ENCODE measurements at regions not wholly inside any gene's neighbourhood (a gene's known extent, or its start where the extent isn't known, plus 50 kb on each side); places are given as distances from the start of the nearest gene placed in this dataset.
"Not testable (repeated sequence)": the region's sequence is repeated elsewhere in the genome, so short reads cannot be mapped to it uniquely, and the experiment has no call there.

GRCh38 chr18:67865400-67865799 is 348.9 kb upstream of the DSEL start:
- no peak for DNase-seq (ENCODE audit: low spot score)

- no peak for DNase-seq (ENCODE audit: low spot score)
These were observed 348.3 kb upstream of the DSEL start for GRCh38 chr18:67864677-67865340.

- DNase-seq (ENCODE audit: low spot score) = no peak
These were observed 345.5 kb upstream of the DSEL start for GRCh38 chr18:67862069-67862468.

GRCh38 chr18:67854340-67854739 is 337.8 kb upstream of the DSEL start:
- no peak for DNase-seq (ENCODE audit: low spot score)

- DNase-seq (ENCODE audit: low spot score) = no peak
These were observed 330.0 kb upstream of the DSEL start for GRCh38 chr18:67846422-67847098.

- no peak for DNase-seq (ENCODE audit: low spot score)
These were observed 328.5 kb upstream of the DSEL start for GRCh38 chr18:67845035-67845434.

- DNase-seq (ENCODE audit: low spot score) = no peak
These were observed 323.9 kb upstream of the DSEL start for GRCh38 chr18:67840379-67840778.

- DNase-seq (ENCODE audit: low spot score) = no peak
These were observed 301.9 kb upstream of the DSEL start for GRCh38 chr18:67818432-67818831.

GRCh38 chr18:67815280-67815679 is 298.8 kb upstream of the DSEL start:
- no peak for DNase-seq (ENCODE audit: low spot score)

GRCh38 chr18:67813380-67814028 is 297.0 kb upstream of the DSEL start:
- DNase-seq (ENCODE audit: low spot score) = no peak

- no peak for DNase-seq (ENCODE audit: low spot score)
These were observed 288.7 kb upstream of the DSEL start for GRCh38 chr18:67805261-67805660.

GRCh38 chr18:67794521-67794920 is 278.0 kb upstream of the DSEL start:
- DNase-seq (ENCODE audit: low spot score) = no peak

- no peak for DNase-seq (ENCODE audit: low spot score)
These were observed 274.0 kb upstream of the DSEL start for GRCh38 chr18:67790527-67790926.

GRCh38 chr18:67789165-67789545 is 272.6 kb upstream of the DSEL start:
- no peak for DNase-seq (ENCODE audit: low spot score)

- DNase-seq (ENCODE audit: low spot score) = no peak
These were observed 272.0 kb upstream of the DSEL start for GRCh38 chr18:67788310-67789164.

- DNase-seq (ENCODE audit: low spot score) = no peak
These were observed 266.9 kb upstream of the DSEL start for GRCh38 chr18:67783196-67783946.

- no peak for DNase-seq (ENCODE audit: low spot score)
These were observed 261.5 kb upstream of the DSEL start for GRCh38 chr18:67778016-67778415.

GRCh38 chr18:67776929-67777328 is 260.4 kb upstream of the DSEL start:
- no peak for DNase-seq (ENCODE audit: low spot score)

- DNase-seq (ENCODE audit: low spot score) = no peak
These were observed 254.8 kb upstream of the DSEL start for GRCh38 chr18:67771271-67771670.

- no peak for DNase-seq (ENCODE audit: low spot score)
These were observed 254.0 kb upstream of the DSEL start for GRCh38 chr18:67770520-67770919.

- no peak for DNase-seq (ENCODE audit: low spot score)
These were observed 250.4 kb upstream of the DSEL start for GRCh38 chr18:67766930-67767329.

- DNase-seq (ENCODE audit: low spot score) = not testable (repeated sequence)
These were observed 235.7 kb upstream of the DSEL start for GRCh38 chr18:67752211-67752610.

Data from ureter (tissue), 1 donor.